NOMO-1 treated with DMSO at 0.1 percent for 48 hours (cell line): ENCODE measurements at regions not wholly inside any gene's neighbourhood (a gene's known extent, or its start where the extent isn't known, plus 50 kb on each side); places are given as distances from the start of the nearest gene placed in this dataset.

Experiments
- DNase-seq: peaks from one replicate; lab custom pipeline; 2025; ENCODE audit not compliant: unreplicated experiment; lab: John Stamatoyannopoulos, UW

GRCh38 chr14:40944521-40944920, 662.2 kb upstream of the LRFN5 start:
- no peak for DNase-seq

GRCh38 chr14:40936861-40937260, 669.8 kb upstream of the LRFN5 start:
- no peak for DNase-seq

GRCh38 chr14:40920380-40920779, 686.3 kb upstream of the LRFN5 start:
- DNase-seq, result no peak

- no peak for DNase-seq
These were observed 695.5 kb upstream of the LRFN5 start for GRCh38 chr14:40911141-40911540.

GRCh38 chr14:40909906-40910305, 696.8 kb upstream of the LRFN5 start:
- no peak for DNase-seq

GRCh38 chr14:40903709-40904108, 703.0 kb upstream of the LRFN5 start:
- no peak for DNase-seq

- no peak for DNase-seq
These were observed 707.2 kb upstream of the LRFN5 start for GRCh38 chr14:40899435-40899834.

- DNase-seq, result no peak
These were observed 711.8 kb upstream of the LRFN5 start for GRCh38 chr14:40894846-40895245.

GRCh38 chr14:40889126-40889525, 717.5 kb upstream of the LRFN5 start:
- no peak for DNase-seq

- no peak for DNase-seq
These were observed 718.8 kb upstream of the LRFN5 start for GRCh38 chr14:40887912-40888311.

- no peak for DNase-seq
These were observed 736.4 kb upstream of the LRFN5 start for GRCh38 chr14:40870252-40870651.

GRCh38 chr14:40859055-40859454, 747.6 kb upstream of the LRFN5 start:
- no peak for DNase-seq

GRCh38 chr14:40855343-40855742, 751.3 kb upstream of the LRFN5 start:
- DNase-seq, result no peak

- DNase-seq, result no peak
These were observed 756.5 kb upstream of the LRFN5 start for GRCh38 chr14:40850191-40850590.

GRCh38 chr14:40847480-40847879, 759.2 kb upstream of the LRFN5 start:
- DNase-seq, result no peak

GRCh38 chr14:40842816-40843215, 763.9 kb upstream of the LRFN5 start:
- DNase-seq, result no peak

- no peak for DNase-seq
These were observed 764.8 kb upstream of the LRFN5 start for GRCh38 chr14:40841886-40842285.

- no peak for DNase-seq
These were observed 768.1 kb upstream of the LRFN5 start for GRCh38 chr14:40838601-40839000.

- DNase-seq, result no peak
These were observed 800.2 kb upstream of the LRFN5 start for GRCh38 chr14:40806471-40806870.

GRCh38 chr14:40796168-40796567, 810.5 kb upstream of the LRFN5 start:
- DNase-seq, result no peak

- no peak for DNase-seq
These were observed 821.8 kb upstream of the LRFN5 start for GRCh38 chr14:40784860-40785259.

GRCh38 chr14:40762685-40763084, 844.0 kb upstream of the LRFN5 start:
- no peak for DNase-seq

- no peak for DNase-seq
These were observed 844.5 kb upstream of the LRFN5 start for GRCh38 chr14:40762177-40762576.

- no peak for DNase-seq
These were observed 846.0 kb upstream of the LRFN5 start for GRCh38 chr14:40760704-40761103.
